ENCODE measurements at regions not wholly inside any gene's neighbourhood (a gene's known extent, or its start where the extent isn't known, plus 50 kb on each side); places are given as distances from the start of the nearest gene placed in this dataset.

DNA sequence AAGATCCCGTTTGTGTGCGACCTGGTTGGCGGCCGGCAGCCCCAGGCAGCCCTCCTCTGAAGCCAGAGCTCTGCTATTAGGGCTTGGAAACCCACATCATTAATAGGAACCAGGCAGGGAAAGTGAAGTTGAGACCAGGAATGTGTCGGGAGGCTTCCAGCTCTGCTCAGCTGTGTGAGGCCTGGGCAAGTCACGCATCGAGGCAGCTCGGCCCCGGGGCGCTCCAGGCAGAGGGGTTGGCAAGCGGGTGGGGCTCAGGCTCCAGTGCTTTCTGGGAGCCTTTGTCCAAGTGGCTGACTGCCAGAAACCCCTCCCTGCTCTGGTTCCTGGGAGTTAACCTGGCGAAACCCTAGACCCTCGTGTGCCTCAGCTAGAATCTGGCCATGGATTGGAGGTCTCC lies 1151.7 kb downstream of the VRK1 start:
- no peak for TF ChIP-seq POLR2A (IDR thresholded peaks at IDR 0.05; ENCODE audit: low read length)
- no peak for TF ChIP-seq GATA1 (IDR thresholded peaks at IDR 0.05; ENCODE audit: low read depth, low read length)

All from erythroblast (primary cell).